ENCODE measurements at regions not wholly inside any gene's neighbourhood (a gene's known extent, or its start where the extent isn't known, plus 50 kb on each side); places are given as distances from the start of the nearest gene placed in this dataset.
"Not testable (repeated sequence)": the region's sequence is repeated elsewhere in the genome, so short reads cannot be mapped to it uniquely, and the experiment has no call there.

DNA sequence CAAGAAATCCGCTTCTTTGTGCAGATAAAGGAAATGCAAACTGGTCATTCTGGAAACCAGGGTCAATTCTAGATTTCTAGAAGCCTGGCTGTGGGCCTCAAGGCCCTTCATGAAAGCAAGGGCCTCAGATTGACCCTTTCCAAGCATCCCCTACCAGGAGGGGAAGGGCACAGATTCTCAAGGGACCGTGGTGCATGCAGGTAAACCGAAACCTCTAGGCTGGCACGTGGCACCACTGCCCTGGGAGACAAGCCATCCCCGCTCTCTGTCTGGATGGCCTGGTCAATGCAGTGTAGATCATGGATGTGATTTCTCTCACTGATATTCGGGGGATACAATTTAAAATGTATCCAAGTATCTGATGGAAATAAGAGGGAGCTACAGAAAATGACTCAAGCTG lies 69.4 kb downstream of the TOMM20 start:
- DNase-seq (ENCODE audit: low read depth, low spot score) = no peak

DNA sequence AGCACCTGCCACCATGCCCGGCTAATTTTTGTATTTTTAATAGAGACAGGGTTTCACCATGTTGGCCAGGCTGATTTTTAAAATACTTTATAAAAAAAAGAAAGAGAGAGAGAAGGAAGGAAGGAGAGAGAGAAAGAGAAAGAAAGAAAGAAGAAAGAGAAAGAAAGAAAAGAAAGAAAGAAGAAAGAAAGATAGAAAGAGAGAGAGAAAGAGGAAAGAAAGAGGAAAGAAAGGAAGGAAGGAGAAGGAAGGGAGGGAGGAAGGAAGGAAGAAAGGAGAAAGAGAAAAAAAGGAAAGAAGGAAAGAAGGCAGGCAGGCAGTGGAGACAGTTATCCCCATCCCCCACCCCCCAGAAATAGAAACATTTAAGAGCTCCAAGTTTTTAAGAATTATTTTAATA lies 69.9 kb downstream of the TOMM20 start:
- DNase-seq (ENCODE audit: low read depth, low spot score) = no peak

DNA sequence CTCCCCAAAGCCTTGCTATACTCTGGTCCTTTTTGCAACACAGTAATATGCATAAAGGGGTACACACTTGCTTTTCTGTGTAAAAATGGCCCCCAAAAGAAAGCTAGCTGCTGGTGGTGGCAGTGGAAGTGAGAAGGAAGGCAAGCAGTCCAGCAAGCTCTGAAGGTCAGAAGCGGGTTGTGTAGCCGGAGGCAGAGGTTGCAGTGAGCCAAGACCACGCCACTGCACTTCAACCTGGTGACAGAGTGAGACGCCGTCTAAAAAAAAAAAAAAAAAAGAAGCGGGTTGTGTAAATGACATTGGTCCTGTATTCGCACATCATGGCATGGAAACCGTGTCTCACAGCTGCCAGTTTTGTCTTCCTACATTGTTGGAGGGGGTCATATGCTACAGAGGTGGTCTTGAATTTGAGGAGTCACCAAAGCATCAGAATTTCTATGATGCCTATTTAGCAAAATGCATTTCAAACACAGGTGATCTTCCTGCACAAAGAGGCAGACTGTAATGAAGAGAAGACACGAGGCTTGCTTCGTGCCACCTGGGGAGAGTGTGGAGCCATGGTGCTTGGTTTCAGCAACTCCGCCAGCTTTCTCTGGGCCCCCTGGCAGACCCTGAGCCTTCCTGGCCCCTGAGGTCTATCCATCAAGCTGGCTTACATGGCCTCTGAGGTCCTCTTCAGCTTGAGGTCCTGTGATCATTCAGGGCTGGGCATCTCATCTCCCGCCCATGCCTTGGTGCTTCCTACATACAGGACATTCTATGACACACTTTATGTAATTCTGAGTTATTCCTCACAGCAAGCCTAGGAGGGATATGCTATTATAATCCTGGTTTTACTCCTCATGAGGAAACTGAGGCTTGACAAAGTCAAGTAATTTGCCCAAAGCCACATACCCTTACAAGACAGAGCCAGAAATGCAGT lies 71.0 kb downstream of the TOMM20 start:
- no peak for DNase-seq (ENCODE audit: low read depth, low spot score)

DNA sequence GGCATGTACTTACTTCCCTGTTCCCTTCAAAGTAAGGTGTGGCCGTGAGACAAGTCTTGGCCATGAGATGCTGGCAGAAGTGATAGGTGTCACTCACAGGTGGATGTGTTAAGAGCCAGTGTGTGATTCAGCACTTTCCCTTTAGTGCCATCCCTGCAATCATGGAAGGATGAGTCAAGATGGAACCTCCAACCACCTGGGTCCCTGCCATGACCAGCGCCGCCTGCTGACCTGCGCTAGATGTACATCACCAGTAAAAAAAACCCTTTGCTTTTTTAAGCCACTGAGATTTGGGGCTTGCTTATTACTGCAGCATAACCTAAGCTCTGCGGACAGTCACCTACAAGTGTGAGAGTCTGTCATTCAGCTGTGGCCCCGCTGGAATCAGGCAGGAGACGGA lies 71.7 kb downstream of the TOMM20 start:
- DNase-seq (ENCODE audit: low read depth, low spot score) = no peak

DNA sequence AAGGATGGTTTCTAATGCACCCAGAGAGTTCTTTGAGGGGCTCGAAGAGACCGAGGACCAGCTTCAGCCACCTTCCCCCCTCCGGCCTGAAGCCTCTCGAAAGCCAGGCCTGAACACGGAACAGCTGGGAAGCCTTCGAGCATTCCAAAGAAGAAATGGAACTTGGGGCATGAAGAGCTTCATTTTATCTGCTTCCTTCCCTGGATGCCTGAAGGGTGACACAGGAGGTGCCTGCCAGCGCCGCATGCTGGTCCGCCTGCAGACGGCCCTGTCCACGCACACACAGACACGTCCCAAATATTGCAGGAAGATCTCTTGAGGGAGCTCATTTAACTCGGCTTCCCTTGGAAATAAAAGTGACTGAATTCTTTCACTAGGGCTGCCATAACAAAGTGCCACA lies 73.7 kb downstream of the TOMM20 start:
- no peak for DNase-seq (ENCODE audit: low read depth, low spot score)

DNA sequence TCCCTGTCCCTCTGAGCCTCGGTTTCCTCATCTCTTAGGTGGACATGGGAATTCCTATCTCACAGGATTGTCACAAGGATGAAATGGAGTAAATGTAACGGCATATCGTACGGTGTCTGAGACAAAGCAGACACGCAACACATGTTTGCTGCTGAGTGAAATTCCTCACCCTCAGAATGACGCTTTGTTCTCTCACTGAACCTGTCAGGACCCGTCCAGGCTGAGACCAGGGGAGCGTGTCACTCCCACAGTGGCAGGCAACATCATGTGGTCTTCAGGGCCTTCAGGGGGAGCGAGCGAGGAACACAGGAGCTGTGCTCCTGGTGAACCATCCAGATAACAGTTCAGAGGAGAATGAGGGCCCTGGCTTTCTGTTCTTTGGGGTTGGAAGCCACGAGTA lies 74.2 kb downstream of the TOMM20 start:
- DNase-seq (ENCODE audit: low read depth, low spot score) = no peak

DNA sequence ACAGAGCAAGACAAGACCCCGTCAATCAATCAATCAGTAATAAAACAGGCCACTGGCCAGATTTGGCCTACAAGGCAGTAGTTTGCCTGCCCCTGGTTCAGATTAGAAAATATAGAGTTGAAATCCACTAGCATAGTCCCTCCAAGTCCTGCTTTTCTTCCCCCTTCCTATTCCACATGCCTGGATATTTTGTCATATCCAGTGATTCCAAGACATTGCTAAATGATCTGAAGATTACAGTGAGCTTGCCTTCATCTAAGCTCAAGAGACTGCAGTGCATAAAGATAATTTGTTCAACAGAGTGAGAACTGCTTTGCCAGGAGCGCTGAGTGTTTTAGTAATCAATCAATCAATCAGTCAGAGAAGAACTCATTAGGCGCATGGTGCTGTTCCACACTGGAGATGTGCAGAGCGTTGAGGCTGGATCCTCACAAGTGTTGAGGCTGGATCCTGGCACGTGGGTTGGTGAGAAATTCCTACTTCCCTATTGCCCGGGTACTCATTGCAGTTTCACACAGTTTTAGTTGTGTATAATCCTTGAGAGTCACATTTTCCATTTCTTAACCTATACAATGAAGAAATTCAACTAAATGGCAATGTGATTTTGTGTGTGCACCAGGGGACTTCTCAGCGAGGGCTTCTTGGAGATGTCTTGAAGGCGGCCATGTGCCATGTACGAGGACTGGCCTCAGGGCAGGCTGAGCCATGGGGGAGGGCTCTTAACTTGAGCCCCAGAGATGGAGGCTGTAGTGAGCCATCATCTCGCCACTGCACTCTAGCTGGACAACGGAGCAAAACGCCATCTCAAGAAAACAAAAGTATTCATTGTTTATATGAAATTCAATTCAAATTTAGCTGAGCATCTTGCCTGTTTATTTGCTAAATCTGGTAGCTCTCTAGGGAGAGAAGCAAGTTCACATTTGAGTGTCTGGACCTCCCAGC lies 76.3 kb downstream of the TOMM20 start:
- no peak for DNase-seq (ENCODE audit: low read depth, low spot score)

DNA sequence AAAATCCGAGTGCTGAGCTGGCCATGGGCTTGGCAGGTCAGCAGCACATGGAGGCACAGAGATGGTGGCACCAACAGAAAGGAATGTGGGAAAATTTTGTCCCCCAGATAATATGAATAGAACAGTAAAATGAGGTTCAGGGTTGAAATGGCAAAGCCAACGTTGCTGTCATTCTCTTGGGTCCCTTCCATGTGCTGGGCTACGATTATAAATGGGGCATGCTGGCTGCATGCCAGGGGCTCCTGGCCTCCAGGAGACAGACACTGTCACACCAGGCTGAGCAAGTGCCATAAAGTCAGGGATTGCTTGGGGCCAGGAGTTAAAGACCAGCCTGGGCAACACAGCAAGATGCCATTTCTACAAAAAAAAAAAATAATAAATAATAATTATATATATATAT lies 77.1 kb downstream of the TOMM20 start:
- DNase-seq (ENCODE audit: low read depth, low spot score) = no peak

DNA sequence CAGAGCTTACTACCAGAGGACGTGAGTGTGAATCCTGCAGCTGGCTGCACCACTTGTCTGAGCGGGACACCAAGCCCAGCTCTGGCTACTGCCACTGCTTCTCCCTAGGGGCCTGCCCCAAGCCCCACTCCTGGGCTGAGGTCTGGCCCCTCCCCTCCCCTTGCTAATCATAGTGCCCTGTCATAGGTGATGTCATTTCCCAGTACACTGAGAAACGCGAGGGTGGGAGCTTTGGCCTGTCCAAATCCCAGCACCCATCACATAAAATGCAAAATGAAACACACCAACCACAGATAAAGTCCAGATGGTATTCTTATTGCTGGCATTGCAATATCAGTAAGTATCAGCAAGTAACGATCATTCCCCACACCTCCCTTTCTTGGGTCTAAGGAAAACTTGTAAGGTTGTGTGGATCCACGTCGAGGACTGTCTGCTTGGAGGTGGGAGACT lies 77.7 kb downstream of the TOMM20 start:
- no peak for DNase-seq (ENCODE audit: low read depth, low spot score)

DNA sequence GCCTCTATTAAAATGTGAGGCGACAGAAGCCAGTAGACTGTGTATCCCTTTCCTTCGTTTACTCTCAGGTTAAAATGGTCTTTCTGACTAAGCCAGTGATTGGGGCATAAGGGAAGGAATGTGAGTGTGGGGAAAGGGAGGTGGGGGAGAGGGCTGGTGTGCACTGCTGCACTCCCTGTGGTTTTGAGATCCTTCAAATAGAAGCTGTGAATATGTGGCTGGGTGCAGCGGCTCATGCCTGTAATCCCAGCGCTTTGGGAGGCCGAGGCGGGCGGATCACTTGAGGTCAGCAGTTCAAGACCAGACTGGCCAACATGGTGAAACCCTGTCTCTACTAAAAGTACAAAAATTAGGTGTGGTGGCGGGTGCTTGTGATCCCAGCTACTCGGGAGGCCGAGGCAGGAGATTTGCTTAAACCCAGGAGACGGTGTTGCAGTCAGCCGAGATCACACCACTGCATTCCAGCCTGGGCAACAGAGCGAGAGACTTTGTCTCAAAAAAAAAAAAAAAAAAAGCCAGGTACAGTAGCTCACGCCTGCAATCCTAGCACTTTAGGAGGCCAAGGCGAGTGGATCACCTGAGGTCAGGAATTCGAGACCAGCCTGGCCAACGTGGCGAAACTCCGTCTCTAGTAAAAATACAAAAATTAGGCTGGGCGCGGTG lies 78.8 kb downstream of the TOMM20 start:
- DNase-seq (ENCODE audit: low read depth, low spot score) = not testable (repeated sequence)

DNA sequence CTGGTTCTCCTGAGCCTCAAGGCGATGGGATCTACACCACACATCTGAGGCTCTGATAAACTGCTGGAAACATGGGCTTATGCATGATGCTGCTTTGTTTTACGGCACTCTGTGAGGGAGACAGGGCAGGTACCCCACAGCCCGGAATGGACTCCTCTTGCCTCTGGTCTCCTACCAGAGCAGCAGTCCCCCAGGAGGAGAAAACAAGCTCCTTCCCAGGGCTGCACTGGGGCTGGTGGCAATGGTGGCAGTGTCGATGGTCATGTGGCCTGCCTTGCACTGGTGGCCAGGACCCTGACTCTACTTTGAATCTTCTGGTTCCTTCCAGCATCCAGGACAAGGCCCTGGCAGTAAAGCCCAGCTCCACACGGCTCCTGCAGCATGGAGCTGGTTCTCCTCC lies 79.4 kb downstream of the TOMM20 start:
- DNase-seq (ENCODE audit: low read depth, low spot score) = no peak

DNA sequence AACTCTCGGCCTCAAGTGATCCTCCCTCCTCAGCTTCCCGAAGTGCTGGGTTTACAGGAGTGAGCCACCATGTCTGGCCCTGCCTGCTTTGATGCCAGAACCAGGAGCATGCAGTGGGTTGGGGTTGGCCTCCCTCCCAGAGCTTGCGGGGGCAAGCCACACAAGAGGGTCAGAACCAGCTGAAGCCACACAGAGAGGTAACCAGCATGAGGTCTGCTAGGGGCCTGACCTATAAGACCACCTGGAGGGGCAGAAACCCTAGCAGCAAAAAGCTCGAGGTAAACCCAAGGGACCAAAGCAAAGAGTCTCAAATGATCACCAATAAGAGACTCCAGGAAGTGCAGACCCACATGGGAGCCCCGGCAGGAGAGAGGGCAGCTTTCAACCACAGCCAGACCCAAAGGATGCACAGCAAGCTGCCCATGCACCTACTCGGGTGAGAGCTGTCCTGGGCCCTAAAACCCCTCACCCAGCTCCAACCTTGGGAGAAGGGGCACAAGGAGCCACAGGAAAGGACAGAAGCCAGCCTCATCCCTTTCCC lies 81.2 kb downstream of the TOMM20 start:
- DNase-seq (ENCODE audit: low read depth, low spot score) = no peak

DNA sequence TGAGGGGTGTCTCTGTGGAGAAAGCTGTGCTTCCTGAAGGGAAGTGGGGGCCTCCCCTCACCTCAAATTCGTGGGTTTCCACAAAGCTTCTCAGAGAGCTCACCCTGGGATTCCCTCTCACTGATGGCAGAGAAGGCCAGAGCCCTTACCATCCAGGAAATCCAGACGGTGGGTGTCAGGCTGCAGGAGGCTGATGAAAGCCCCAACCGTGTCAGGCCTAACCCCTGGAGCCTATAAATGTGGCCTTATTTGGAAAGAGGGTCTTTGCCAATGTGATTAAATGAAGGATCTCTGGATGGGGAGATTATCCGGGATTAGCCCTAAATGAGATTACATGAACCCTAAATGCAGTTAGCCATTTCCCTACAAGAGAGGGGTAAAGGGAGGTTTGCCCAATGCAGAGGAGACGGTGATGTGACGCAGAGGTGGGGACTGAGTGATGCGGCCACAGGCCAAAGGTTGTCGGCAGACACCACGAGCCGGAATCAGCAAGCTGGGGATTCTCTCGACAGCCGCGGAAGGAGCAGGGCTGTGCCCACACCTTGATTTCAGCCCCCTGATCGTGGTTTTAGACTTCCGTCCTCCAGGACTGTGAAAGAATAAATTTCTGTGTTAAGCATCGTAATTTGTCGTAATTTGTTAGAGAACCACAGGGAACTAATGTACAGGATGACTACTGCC lies 82.6 kb downstream of the TOMM20 start:
- no peak for DNase-seq (ENCODE audit: low read depth, low spot score)

DNA sequence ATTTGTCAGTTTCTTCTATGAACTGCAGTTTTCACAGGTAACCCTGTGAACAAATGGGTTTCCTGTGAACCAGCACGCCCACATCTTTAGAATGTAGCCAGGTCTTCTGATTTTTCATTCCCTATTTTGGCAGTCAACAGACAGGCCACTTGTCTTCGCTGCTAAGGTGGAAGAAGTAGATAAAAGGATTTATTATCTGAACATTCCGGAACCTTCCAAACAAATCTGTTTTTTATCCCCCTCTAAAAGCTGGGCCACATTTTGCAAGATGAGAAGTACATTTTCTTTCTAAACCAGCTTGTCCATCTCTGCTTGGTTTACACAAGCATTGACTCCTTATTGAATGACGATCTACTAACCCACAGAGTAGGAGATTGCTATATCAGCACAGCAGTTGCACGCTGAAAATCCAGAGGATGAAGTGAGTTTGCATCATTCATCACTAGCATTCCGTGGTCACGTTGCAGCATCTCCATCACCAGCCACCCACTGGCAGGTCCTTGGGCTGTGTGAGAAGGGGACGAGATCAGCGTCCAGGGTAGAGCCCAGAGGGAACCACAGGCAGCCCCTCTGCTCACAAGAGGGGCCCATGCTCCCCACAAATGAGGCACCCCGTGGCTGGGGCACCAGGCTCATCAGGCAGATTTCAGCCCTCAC lies 83.5 kb downstream of the TOMM20 start:
- no peak for DNase-seq (ENCODE audit: low read depth, low spot score)

DNA sequence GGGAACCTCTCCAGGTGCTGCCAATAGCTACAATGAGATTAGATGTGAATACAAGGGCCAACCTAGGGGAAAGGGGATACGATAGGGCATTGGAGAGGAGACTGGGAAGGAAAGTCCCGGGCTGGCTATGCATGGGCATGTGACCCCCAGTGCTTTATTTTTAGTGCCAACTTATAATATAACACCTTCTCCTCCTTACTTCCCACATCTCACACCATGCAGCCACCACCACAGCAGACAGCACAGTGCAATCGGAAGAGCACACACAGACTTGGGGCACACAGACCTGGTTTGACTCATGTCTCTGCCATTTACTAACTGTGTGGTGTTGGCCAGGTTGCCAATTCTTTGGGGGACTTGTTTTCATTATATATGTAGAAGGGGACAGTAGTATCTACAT lies 85.4 kb downstream of the TOMM20 start:
- DNase-seq (ENCODE audit: low read depth, low spot score) = no peak

DNA sequence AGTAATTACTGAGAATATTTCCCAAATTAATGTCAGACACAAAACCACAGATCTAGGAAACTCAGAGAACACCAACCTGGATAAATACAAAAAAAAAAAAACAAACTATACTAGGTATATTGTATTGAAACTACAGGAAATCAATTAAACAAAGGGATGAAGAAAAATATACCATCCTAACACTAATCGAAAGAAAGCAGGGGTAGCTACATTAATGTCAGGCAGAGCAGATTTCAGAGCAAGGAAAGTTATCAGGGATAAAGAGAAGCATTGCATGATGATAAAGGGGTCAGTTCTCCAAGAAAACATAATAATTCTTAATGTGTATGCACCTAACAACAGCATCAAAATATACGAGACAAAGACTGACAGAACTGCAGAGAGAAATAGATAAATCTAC lies 89.9 kb downstream of the TOMM20 start:
- DNase-seq (ENCODE audit: low read depth, low spot score) = no peak

DNA sequence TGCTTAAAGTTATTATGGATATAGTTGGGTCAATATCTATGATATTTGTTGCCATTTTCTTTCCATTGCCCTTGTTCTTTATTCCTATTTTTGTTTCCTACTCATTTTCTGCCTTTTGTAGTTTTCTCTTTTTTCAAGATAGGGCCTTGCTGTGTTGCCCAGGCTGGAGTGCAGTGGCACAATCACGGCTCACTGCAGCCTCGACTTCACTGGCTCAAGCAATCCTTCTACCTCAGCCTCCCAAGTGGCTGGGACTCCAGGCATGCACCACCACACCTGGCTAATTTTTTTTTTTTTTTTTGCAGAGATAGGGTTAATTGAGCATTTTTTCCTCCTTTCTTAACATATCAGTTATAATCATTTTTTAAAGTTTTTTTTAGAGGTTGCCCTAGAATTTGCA lies 92.7 kb downstream of the TOMM20 start:
- DNase-seq (ENCODE audit: low read depth, low spot score) = no peak

DNA sequence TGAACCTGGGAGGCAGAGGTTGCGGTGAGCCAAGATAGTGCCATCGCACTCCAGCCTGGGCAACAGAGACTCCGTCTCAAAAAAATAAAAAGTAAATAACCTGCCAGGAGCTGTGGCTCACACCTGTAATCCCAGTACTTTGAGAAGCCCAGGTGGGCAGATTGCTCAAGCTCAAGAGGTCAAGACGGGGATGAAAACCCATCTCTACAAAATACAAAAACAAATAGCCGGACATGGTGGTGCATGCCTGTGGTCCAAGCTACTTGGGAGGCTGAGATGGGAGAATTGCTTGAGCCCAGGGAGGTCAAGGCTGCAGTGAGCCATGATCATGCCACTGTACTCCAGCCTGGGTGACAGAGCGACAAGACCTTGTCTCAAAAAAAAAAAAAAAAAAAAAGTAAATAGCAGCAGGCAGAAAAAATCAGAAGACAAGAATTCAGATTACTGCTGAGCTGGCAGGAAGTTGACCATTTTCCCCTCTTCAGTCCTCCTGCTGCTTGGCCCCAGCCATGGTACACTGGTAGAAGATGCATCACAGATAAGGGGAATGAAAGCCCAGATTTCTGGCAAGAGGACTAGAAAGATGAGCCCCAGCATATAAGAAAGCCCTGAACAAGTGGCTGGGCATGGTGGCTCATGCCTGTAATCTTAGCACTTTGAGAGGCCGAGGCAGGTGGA lies 97.6 kb downstream of the TOMM20 start:
- no peak for DNase-seq (ENCODE audit: low read depth, low spot score)

DNA sequence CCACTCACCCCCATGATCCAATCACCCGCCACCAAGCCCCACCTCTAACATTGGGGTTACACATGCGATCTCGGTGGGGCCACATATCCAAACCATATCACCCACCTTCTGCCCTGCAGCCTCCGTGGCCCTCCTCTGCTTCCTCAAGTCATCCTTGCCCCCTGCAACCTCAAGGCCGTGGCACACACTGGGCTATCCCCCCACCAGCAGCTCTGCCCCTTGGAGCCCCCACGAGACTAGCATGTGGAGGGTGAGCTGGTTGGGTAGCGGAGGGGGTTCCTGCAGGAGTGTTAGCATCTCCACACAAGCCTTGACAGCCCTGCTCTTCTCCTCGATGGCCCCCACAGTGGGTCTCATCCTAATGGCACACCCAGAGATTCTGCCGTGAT lies 100.8 kb downstream of the TOMM20 start:
- no peak for DNase-seq (ENCODE audit: low read depth, low spot score)

Data from pulmonary artery endothelial cell (primary cell).